ENCODE measurements at regions not wholly inside any gene's neighbourhood (a gene's known extent, or its start where the extent isn't known, plus 50 kb on each side); places are given as distances from the start of the nearest gene placed in this dataset.

GRCh38 chr3:159250961-159251360 lies 449.1 kb downstream of the MFSD1 start:
- TF ChIP-seq CTCF (IDR thresholded peaks at IDR 0.05) (no peak), POLR2A (IDR thresholded peaks at IDR 0.05) (no peak)

Data from adrenal gland (tissue), 5 donors.